NOMO-1 treated with DMSO at 0.1 percent for 48 hours (cell line): ENCODE measurements at regions not wholly inside any gene's neighbourhood (a gene's known extent, or its start where the extent isn't known, plus 50 kb on each side); places are given as distances from the start of the nearest gene placed in this dataset.
"Not testable (repeated sequence)": the region's sequence is repeated elsewhere in the genome, so short reads cannot be mapped to it uniquely, and the experiment has no call there.

Experiments used
- DNase-seq: peaks from one replicate; lab custom pipeline; 2025; ENCODE audit not compliant: unreplicated experiment; lab: John Stamatoyannopoulos, UW

DNA sequence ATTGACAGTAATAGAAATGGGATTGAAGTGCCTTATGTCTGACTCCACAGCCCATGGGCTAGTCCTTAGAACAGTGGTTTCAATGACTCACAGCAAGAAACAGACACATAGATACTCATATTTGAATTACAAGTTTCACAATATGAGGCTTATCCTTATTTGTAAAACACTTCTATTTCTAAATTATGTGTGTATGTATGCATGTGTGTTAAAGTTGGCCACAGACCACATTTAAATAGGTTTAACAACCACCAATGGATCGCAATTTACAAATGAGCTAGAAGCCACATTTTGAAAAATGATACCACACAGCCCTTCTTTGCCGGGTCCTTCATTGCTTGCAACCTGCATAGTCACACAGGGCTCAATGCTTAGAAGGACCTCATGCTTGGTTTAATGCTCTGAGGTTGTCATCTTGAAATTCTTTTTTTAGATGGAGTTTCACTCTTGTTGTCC lies 157.8 kb upstream of the PREP start:
- DNase-seq: no peak

DNA sequence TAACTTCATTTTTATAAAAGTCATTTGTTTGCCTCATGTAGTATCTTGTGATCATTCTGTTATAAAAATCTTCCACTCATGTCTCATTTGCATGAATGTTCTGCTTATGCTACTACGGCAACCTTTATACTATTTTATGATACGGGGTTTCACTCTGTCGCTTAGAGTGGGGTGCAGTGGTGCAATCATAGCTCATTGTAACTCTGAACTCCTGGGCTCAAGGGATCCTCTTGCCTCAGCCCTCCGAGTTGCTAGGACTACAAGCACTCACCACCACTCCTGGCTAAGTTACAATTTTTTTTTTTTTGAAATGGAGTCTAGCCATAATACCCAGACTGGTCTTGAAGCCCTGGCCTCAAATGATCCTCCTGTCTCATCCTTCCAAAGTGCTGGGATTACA lies 154.4 kb upstream of the PREP start:
- no peak for DNase-seq

DNA sequence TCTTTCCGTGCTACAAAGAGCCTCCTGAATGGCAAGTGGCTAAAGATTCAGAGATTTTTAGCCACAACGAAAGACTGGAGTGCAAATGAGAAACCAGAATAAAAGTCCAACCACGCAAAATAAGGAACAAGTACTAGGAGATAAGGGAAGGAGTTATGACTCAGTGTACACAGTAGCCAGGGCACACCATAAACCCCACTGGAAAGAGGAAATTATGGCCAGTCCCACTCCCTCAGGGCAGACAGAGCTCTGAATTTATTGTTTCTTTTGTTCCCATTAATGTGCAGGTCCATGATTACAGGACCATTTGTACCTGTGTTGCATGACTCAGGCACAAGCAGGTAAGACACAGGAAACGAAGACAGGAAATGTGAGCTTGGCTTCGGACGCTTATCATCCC lies 150.3 kb upstream of the PREP start:
- DNase-seq: peak; percentile 87

DNA sequence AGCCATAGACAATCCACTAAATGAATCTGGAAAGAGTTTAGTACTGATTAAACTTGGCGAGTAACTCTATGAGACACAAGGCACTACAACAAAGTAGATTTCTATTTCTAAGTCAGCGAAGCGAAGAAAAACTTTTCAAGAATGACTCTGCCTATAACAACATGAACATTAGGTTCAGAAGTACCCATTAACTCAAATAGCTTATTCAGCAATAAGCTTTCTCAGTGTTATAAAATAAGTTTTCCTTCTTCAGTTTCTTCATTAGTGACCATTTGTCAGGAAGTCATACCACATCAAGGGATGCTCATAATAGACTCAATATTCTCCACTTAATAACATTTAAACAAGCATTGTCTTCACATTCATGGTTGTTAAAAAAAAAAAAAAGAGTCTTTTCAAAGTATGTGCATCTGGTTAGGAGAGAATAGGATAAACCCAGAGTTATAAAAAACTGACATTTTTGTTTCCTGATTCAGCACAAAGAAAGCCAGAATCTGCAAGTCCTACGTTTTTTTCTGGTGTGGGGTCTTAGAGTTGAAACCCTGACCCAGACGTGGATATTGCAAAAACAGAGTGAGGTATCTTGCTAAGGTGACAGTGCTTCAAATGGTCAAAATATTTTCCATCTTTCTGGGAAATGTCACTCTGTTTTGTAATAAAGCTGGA lies 148.2 kb upstream of the PREP start:
- DNase-seq: no peak

DNA sequence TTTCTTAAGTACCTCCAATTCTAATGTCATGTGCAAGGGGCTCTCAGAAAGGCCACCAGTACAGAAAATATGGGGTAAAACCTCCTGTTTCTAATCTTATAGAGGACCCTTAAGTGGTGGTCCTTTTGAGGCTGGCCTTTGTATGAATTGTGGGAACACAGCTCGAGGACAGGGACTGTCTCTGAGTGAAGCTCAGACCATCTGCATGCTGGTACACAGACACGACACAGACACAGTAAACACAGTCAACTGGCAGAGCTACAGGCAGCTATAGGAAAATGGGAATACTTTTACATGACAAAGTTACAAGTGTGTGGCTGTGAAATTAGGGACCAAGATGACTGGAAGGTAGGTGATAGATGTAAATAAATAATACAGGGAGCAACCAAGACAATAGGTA lies 143.9 kb upstream of the PREP start:
- no peak for DNase-seq

DNA sequence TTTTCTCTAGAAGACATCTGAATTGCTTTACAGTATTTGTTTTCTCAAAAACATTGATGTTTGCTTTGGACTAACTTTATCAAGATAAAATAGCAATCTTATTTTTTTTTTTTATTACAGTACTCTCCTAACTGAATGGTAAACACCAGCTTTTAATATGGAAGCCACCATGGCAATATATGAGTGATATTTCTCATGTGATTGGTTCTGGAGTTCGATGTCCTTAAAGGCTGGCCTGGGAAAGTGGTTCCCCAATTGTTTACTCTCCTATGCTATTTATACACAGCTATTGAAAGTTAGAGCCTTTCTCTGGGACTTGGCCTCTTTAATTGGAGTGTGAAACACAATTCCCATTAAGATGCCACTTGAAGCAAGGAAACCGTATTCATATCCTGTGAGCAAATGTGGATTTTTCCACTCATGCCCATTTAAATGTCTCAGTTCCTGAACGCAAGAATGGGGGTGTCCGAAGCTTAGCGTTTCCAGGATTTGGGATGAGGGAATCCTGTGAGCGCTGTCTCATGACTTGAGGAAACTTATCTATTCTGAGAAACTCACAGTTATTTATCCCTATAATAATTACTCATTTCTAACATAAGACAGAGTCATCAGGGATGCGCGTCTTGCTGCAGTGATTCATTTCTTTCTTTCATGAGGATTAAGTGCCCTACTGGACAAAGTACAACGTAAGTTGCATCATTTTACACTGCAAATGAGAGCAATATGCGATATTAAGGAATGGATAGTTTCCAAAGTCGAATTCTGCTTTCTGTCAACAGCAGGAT lies 143.3 kb upstream of the PREP start:
- DNase-seq: no peak

DNA sequence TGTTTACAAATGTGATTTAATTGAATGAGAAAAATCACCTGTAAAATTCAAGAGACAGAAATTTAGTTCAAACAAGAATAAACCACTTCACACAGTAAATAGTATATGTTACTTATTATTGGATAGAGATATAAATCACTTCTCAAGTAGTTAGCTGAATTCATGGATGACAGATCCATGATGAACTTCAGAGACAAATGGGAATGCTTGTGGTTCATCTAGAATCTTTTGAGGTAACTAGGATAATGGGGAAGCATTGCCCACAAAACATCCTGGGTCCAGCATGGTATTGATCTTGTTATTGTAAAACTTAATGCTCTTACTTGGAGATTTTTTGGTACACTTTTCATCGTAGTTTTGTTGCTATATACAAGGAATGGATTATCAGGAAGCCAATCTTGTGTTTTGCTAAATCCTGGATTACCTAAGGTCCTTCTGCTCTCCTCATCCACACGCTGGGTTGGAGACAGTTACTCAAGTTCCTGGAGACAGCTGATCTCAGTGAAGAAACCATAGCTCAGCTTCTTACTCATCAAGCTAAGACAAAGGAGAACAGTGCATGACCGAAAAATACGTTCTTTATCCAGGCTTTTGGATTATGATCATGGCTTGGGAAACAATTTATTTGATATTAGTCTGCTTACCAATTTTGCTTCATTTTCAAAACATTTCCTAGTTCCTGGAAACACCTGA lies 142.5 kb upstream of the PREP start:
- DNase-seq: no peak

DNA sequence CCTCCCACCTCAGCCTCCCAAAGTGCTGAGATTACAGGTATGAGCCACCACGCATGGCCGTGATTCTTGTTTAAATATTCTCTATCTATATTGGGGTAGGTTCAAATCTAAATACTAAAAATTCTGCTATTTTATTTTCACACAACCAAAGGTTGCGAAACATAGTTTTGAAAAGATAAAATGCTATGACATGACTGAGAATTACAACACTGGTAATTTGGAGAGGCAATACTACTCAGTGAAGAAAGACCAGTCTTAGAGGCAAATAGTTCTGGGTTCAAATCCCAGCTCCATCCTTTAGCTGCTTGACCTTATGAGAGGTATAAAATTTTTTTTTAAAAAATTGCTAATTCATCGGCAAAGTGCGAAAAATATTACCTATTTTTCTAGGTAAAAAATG lies 137.0 kb upstream of the PREP start:
- no peak for DNase-seq

DNA sequence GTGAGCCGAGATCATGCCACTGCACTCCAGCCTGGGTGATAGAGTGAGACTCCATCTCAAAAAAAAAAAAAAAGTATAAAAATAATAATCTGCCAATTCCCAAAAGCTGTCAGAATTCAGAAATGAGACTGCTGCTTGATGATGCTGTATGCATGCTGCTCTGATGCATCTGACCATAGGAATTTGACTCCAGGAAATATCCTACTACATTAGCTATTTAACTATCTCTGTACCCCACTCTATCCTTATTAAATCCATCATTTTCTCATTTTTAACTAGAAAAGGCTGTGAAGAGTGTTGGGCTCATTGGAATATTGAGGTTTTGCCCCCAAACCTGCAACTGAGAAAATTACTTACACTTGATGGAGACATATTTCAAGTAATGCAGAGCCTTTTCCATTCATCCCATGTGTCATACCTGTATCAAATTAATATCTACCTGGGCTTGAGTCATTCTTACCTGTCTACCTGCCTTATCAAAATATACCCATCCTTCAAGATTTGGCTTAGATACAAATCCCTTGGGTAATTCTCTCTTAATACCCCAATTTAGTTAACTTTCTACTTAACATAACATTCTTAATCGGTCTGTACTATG lies 135.2 kb upstream of the PREP start:
- no peak for DNase-seq

DNA sequence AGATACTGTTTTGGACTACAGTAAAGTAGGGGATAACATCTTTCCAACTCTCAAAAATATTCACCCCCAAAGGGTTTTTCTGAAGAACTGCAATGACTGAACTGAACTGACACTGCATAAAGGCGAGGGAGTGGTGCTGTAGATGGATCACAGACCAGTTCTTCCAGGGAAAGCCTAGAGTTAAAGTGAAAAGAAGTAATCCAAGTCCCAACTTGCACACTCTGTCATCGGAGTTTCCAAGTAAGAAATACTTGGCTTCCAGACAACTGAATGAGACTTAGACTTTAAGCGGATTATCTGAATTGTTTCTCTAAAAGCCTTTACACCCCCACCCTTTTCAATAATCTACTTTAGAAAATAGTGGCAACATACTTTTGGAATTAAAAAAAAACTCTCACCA lies 134.1 kb upstream of the PREP start:
- DNase-seq: no peak

DNA sequence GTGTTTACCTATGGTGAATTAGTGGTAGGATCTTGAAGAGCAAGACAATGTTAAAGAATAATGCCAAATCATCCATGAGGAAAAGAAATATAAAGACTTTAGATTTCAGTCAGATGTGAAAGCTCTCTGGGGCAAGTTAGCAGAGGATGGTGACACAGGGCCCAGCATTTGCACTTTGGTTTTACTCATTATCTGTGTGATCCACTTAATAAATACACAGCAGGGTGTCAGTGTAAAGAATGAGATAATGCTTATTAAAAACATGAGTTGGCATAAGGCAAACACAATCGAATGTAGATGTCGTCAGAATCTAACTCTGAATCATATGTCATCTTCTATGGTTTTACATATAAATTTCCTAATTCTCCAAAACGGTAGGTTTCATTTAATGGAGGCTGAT lies 130.4 kb upstream of the PREP start:
- no peak for DNase-seq

DNA sequence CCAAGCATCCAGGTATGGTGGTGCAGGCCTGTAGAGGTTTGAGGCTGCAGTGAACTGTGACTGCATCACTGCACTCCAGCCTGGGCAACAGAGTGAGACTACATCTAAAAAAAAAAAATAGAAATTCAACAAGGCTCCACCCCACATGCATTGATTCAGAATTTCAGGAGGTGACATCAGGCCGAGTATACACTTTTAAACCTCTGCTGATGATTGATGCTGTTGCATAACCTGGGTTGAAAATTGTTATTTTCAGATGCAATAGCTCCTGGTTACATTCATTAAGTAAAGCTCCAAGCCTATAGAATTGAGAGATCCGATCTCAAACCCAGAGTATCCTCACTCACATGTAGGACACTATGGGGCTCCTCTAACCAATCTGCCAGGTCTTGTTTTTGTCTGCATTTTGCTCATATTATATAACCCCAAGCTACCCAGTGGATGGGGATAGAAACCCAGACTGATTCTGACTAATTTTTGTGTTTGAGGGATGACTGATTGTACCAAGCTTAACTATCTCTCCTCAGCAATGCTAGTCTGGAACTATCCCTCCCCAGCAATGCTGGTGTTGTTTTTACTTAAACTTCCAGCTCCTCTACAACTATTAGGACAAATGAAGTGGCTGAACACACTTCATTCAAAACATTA lies 123.5 kb upstream of the PREP start:
- no peak for DNase-seq

DNA sequence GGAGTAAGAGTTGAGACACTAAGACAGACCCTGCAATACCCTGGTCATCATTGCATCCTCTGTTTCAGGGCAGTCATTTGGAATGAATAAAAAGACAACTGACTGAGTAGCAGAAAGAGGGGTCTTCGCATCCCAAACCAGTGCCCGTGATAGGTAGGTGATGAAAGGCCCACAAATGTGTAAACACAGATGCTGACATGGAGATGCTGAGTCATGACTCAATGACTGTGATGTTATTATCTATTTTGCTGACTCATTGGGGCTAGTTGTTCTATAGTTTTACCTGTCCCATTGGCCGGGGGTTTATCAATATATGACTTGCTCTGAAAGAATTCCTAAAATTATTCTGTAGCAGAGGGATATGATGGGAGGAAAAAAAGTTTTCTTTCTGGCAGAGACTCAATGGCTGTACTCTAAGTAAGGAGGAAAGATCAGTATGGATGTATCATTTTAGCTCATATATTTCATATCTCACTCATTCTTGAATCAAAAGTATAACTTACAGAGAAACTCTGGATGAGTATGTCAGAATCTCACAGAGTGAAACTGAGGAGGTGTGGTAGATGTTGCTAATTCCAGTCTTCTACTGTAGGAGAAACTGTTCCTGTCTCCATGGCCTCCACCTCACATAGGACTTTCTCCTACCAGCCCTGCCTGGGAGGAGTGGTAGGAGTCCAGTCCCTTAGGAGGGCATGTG lies 119.9 kb upstream of the PREP start:
- no peak for DNase-seq

DNA sequence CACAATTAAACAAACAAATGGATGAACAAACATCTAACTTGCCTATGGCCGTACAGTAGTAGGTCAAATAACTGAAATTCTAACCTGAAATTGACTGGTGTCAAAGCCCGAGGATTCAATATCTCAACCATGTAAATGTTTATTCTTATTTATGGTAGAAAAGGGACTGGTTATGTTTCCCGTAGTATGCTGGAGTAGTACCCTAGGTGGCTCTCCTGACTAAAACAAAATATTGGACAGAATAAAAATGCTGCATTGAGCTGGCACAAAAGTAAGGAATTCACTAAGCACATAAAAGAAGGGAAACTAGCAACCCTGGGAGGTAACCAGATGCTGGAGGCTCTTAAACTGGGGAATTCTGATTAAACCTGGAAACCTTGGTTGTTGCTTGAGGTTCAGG lies 117.1 kb upstream of the PREP start:
- DNase-seq: no peak

DNA sequence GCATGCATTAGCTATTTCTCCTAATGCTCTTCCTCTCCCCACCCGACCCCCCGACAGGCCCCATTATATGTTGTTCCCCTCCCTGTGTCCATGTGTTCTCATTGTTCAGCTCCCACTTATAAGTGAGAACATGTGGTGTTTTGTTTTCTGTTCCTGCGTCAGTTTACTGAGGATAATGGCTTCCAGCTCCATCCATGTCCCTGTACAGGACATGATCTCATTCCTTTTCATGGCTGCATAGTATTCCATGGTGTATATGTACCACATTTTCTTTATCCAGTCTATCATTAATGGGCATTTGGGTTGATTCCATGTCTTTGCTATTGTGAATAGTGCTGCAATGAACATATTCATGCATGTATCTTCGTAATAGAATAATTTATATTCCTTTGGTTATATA lies 116.1 kb upstream of the PREP start:
- DNase-seq: not testable (repeated sequence)

DNA sequence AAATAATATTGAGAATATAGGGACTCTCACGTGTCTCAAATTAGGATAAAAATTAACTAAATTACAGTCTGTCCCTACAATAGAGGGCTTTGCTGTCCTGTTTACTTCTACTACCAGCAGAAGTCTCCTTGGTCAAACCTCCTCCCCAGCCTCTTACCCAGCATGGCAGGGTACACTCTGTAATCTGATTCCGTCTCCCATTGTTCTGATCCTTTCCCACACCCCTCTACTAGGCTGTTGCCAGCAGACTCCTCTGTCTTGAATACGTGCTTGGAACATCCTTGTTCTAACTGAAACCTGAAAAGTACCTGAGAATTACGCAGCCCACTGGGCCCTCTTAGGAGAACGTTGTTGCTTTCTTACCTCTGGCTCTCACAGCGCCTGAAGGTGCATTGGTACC lies 112.2 kb upstream of the PREP start:
- no peak for DNase-seq

DNA sequence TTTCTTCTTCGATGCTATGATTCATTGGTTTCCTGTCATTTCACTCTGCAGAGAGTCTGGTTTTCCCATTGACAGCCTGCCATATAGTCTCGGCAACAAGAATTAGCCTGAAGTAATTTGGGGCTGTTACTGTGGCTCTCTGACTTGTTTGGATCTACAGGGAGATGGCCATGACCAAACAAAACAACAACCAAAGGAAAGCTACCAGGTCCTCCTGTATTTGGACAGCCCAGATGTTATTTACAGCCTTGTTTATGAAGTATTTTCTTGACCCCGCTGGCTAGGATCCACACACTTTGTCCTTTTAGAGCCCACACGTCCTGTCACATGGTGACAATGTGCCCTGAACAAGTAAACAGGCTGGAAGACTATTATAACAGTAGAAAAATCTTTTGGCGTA lies 111.4 kb upstream of the PREP start:
- no peak for DNase-seq

DNA sequence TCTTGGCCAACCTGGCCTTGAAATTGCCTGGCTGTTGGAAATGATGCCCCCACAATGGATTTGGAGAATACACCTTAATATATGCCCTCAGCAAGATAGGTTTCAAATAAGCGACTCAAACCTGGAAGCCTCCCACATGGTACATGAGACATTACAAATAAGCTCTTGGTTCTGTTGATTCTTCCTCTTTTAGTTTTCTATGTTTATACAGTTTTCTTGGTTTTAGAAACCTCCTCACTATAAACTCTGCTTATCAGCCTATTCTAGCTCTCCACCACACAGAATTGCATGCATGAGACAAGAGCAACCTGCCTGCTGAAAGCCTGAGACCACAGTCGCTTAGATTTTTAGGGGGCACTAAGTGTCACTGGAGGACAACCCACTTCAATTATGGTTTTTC lies 108.8 kb upstream of the PREP start:
- DNase-seq: no peak

DNA sequence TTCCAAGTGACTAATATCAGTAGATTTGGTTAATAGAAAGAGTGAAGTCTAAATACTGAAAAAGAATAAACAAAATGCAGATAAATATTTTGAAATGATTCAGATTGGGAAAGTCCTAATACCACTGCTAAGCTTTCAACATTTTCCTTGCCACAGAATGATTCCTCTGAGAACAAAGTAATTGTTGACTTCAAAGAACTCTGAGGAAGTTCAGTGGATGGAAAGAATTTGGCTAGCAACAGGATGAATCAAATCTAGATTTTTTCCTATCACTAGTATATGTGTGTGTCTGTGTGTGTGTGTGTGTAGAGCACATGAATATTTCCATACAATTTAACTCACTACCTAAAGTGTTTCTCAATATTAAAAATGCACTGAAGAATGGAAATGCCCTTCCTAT lies 107.9 kb upstream of the PREP start:
- no peak for DNase-seq

DNA sequence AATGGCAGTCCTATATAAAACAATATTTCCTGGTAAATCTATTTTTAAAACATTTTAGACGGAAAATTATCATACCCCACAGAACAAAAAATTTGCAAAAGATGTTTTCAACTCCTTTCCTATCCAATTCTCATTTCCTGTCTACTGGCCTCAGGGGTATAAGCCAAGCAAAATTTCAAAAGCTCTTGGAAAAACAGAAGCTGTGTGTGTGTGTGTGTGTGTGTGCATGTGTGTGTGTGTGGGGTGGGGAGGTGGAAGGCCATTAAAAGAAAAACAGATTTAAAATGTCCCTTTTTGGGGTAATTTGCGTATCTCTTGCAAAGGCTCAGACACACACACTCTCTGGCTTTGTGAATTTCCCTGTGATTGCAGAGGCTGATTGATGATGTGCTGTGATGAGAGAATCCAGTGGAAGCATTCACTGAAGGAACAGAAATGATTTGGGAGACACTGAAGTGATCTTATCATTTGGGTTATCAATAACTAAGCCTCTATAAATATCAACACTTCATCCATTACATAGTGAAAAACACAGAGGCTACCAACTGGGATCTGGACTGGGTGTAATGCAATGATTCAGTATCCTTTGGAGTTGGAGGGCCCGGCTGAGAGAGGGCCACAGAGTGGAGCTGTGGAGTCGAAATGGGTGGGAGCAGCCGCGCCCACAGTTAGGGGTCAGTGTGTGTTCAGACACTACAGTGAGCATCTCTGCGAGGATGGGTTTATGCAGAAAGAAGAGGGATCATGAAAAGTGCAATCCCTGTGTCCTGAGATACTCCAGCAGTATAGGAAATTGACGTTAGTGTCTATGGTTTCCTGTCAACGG lies 106.8 kb upstream of the PREP start:
- DNase-seq: no peak
